ENCODE measurements at regions not wholly inside any gene's neighbourhood (a gene's known extent, or its start where the extent isn't known, plus 50 kb on each side); places are given as distances from the start of the nearest gene placed in this dataset.

- TF ChIP-seq CTCF (IDR thresholded peaks at IDR 0.05) = no peak
- H3K4me3 Mint-ChIP-seq (ENCODE audit: unreplicated experiment) = no peak overlapping the region
- DNase-seq (ENCODE audit: low spot score) = no peak
- H3K4me1 Mint-ChIP-seq (ENCODE audit: low read depth) = no peaks in the 10 kb centered on the region
- no peaks in the 10 kb centered on the region for H3K36me3 Mint-ChIP-seq (ENCODE audit: low read depth)
- no peak overlapping the region for H3K27ac Mint-ChIP-seq (ENCODE audit: unreplicated experiment)
- no peaks in the 10 kb centered on the region for H3K27me3 Mint-ChIP-seq (ENCODE audit: low read depth)
- no peaks in the 10 kb centered on the region for H3K9me3 Mint-ChIP-seq (ENCODE audit: low read depth)
These were observed 425.3 kb upstream of the TGFBR2 start for GRCh38 chr3:30181178-30181465.

- DNase-seq (ENCODE audit: low spot score) = no peak
- H3K4me3 Mint-ChIP-seq (ENCODE audit: unreplicated experiment) = no peak overlapping the region
- H3K9me3 Mint-ChIP-seq (ENCODE audit: low read depth) = no peaks in the 10 kb centered on the region
- H3K4me1 Mint-ChIP-seq (ENCODE audit: low read depth) = no peaks in the 10 kb centered on the region
- H3K36me3 Mint-ChIP-seq (ENCODE audit: low read depth) = no peaks in the 10 kb centered on the region
- no peaks in the 10 kb centered on the region for H3K27me3 Mint-ChIP-seq (ENCODE audit: low read depth)
- no peak for TF ChIP-seq CTCF (IDR thresholded peaks at IDR 0.05)
- no peak overlapping the region for H3K27ac Mint-ChIP-seq (ENCODE audit: unreplicated experiment)
These were observed 424.8 kb upstream of the TGFBR2 start for GRCh38 chr3:30181581-30181980.

GRCh38 chr3:30183421-30183820 lies 423.0 kb upstream of the TGFBR2 start:
- H3K9me3 Mint-ChIP-seq (ENCODE audit: low read depth) = no peaks in the 10 kb centered on the region
- no peak for TF ChIP-seq CTCF (IDR thresholded peaks at IDR 0.05)
- no peaks in the 10 kb centered on the region for H3K4me1 Mint-ChIP-seq (ENCODE audit: low read depth)
- no peak overlapping the region for H3K27ac Mint-ChIP-seq (ENCODE audit: unreplicated experiment)
- no peaks in the 10 kb centered on the region for H3K36me3 Mint-ChIP-seq (ENCODE audit: low read depth)
- no peak for DNase-seq (ENCODE audit: low spot score)
- no peak overlapping the region for H3K4me3 Mint-ChIP-seq (ENCODE audit: unreplicated experiment)
- no peaks in the 10 kb centered on the region for H3K27me3 Mint-ChIP-seq (ENCODE audit: low read depth)

GRCh38 chr3:30184091-30184810 lies 422.1 kb upstream of the TGFBR2 start:
- no peak for DNase-seq (ENCODE audit: low spot score)
- Mint-ChIP-seq H3K4me3 (ENCODE audit: unreplicated experiment) (no peak overlapping the region), H3K4me1 (ENCODE audit: low read depth) (no peaks in the 10 kb centered on the region), H3K27me3 (ENCODE audit: low read depth) (no peaks in the 10 kb centered on the region), H3K9me3 (ENCODE audit: low read depth) (no peaks in the 10 kb centered on the region), H3K36me3 (ENCODE audit: low read depth) (no peaks in the 10 kb centered on the region), H3K27ac (ENCODE audit: unreplicated experiment) (no peak overlapping the region)
- TF ChIP-seq CTCF (IDR thresholded peaks at IDR 0.05) = no peak

GRCh38 chr3:30185872-30186271 lies 420.5 kb upstream of the TGFBR2 start:
- Mint-ChIP-seq H3K4me3 (ENCODE audit: unreplicated experiment) (no peak overlapping the region), H3K36me3 (ENCODE audit: low read depth) (no peaks in the 10 kb centered on the region), H3K27ac (ENCODE audit: unreplicated experiment) (no peak overlapping the region), H3K4me1 (ENCODE audit: low read depth) (no peaks in the 10 kb centered on the region), H3K27me3 (ENCODE audit: low read depth) (no peaks in the 10 kb centered on the region), H3K9me3 (ENCODE audit: low read depth) (no peaks in the 10 kb centered on the region)
- no peak for TF ChIP-seq CTCF (IDR thresholded peaks at IDR 0.05)
- no peak for DNase-seq (ENCODE audit: low spot score)
